SK-MEL-5 (cell line): ENCODE measurements at regions not wholly inside any gene's neighbourhood (a gene's known extent, or its start where the extent isn't known, plus 50 kb on each side); places are given as distances from the start of the nearest gene placed in this dataset.

Experiments used
- DNase-seq: peaks from one replicate; pipeline ENCODE4 v3.0.0-alpha.2; 2016; ENCODE audit warnings: low read depth, low spot score
- in situ Hi-C: cut with HindIII; loops from 2 replicates; pipeline ENCODE4 v1.10.0; 2016; ENCODE audit warnings: low sequenced_read_pairs, high pct_unique_total_duplicates, low pct_unique_long_range_greater_than_20kb

DNA sequence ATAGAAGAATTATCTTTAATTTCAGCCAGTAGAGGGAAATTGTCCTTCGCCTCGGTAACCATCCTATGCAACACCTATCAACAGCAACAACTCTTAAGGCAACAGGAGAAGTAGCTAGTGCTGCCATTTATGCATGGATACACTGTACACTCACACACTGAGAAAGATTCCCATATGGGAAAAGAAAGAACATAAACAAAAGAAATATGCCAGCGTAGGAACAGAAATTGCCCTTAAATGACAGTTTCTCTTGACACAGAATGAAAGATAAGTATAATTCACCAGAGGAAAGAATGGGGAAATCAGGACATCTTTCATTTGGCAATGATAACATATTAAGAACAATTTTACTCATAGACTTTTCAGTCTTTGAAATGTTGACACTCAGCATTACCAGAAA, 466.9 kb downstream of the BCAT1 start:
- DNase-seq, result no peak
- in situ Hi-C loops, result no loop called here

DNA sequence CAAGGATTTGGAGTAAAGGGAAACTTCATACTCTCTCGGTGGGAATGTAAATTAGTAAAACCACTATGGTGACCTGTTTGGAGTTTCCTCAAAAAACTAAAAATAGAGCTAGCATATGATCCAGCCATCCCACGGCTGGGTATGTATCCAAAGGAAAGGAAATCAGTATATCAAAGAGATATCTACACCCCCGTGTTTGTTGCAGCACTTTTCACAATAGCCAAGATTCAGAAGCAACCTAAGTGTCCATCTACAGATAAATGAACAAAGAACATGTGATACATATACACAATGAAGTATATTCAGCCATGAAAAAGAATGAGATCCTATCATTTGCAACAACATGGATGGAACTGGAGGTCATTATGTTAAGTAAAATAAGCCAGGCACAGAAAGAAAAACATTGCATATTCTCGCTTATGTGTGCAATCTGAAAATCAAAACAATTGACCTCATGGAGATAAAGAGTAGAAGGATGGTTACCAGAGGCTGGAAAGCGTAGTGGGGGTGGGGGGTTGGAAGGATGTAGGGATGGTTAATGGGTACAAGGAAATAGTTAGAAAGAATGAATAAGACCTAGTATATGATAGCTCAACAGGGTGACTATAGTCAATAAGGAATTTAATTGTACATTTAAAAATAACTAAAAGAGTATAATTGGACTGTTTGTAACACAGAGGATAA, 468.0 kb downstream of the BCAT1 start:
- DNase-seq, result peak; percentile 95
- in situ Hi-C loops, result no loop called here

DNA sequence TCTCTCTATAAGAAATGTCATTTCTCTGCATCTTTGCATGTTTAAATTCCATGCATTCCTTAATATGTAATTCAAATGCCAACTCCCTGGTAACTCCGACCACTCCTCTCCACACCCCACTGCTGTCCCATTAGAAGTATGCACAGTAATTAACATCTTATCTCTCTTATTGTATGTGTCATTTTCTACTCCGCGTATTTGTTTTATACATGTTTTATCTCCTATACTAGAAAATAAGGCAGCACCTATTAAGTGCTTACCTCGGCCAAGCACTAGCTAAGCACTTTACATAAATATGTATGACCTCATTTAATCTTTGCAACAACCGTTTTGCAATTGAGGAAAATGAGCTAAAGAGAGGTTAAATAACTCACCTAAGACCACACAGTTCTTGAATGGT, 469.8 kb downstream of the BCAT1 start:
- in situ Hi-C loops, result no loop called here
- DNase-seq, result no peak

DNA sequence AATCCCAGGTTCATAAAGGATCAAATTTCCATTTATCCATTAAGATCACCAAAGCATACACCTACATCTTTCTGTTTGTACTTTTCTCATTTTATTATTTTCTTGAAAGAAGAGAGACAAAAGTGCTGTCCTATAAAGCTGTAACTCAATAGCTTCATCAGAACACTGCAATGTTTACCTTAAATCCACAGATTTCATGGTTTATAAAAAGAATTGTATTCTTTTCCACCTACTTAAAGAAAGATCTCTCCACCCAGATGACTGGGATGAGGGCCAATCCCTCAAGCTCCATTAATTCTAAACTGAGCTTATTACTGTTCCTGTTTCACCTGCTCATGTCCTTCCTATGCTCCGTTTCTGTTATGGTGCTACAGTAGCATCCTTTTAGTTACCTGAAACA, 470.6 kb downstream of the BCAT1 start:
- DNase-seq, result no peak
- in situ Hi-C loops, result no loop called here

DNA sequence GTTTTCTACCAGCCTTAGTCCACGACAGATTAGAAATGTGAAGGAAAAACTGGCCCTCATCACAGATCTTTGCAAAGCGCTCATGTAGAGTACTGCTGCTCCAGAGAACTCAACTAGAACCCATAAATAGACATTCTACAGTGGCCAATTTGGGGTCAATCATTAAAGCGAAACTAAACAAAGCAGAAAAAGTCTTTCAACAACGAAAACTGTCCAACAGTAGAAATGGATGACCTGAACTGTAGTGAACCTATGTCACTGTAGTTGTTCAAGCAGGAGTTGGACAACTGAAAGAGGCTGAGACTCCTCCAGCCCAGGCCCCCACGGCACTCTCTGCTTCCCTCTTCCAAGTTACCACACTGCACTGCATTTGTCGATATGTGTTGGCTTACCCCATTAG, 472.6 kb downstream of the BCAT1 start:
- in situ Hi-C loops, result no loop called here
- no peak for DNase-seq

DNA sequence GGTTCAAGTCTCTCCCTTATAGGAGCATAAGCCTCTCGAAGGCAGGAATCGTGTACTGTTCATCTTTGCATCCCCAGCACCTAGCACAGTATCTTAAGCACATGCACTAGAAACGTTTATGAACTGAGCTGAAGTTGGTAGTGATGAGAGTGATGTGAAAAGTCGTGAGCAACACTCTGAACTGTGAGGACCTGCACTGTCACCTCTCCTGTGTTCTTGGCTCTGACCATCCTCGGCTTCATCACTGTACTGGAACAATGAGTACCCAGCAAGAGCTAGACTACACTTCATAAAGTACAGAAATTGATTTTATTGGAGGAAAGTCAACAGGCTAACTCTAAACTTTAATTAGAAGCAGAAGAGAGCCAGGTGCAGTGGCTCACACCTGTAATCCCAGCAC, 473.6 kb downstream of the BCAT1 start:
- in situ Hi-C loops, result no loop called here
- DNase-seq, result no peak

DNA sequence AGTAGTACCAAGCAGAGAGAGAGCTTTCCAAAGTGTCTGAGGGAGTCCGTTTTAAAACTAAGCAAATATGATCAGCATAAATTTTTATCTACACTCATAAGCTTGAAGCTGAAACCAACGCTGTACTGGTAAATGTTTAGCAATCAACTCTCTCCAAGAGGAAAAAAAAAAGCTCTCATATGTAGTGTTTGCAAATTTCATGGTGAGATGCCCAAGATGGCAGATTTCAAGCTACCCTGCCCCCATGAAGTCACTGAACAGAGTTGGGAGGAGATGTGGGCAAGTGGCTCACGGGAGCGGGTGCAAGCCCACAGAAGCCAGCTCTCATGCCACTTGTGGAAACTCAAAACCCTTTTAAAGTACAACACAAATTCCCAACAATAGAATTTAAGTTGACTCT, 475.8 kb downstream of the BCAT1 start:
- no peak for DNase-seq
- in situ Hi-C loops, result no loop called here

DNA sequence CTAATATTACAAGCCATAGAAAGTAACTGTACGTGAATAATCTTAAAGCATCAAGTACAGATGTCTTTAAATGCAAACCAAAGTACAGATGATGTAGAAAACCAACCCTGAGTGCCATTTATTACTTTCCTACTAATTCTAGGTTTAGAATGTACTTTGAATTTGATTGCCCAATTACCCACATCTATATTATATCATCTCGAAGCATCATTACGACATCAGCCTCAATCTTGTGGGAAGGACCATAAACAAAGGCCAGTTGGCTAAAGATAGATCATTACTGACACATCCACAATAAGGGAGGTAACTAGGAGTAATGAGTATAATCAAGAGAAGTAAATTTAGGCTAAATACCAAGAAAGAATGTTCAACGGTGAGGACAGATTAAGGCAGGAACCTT, 478.9 kb downstream of the BCAT1 start:
- DNase-seq, result no peak
- in situ Hi-C loops, result no loop called here

DNA sequence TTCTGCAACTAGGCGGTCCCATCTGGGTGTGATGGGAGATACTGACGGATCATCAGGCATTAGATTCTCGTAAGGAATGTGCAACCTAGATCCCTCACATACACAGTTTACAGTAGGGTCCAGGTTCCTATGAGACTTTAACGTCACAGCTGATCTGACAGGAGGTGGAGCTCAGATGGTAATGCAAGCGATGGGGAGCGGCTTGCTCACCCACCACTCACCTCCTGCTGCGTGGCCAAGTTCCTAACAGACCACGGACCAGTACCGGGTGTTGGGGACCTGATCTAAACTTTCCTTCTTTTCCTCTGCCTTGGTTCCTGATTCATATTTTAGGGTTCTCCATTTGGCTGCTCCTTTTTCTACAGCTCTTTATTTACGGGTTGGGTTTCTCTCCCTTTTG, 479.8 kb downstream of the BCAT1 start:
- DNase-seq, result no peak
- in situ Hi-C loops, result no loop called here

DNA sequence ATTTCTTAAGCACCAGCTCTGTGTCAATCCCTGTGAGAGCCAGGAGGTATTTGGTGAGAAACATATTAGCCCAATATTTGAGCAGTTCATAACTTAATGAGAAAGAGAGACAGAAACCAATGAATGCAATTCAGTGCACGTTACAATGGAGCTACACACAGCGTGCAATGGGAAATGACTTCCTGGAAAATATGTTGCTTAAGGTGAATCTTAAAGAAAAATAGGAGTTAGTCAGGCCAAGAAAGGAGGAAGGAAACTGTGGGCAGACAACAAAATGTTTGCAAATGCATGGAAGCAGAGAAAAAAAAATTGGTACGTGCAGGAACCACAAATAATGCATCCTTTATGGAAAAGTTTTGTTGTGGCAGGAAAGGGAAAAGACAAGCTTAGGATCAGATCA, 481.7 kb downstream of the BCAT1 start:
- peak; percentile 25 for DNase-seq
- in situ Hi-C loops, result no loop called here

DNA sequence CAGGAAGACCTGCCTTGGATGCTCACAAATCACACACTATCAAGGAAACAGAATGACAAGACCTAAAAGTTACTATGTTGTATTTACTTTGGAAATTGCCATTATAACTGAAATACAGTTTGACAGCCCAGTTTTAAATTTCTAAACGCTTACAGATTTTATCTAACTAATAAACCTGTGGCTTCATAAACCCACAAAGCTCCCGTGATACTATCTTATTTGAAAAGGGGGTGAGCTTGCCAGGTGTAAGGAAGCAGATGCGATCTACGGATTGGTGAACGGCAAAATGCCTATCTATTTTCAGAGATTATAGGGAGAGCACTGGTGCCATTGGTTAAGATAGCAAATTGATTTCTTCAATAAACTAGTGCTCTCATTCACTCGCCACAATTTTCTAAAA, 485.5 kb downstream of the BCAT1 start:
- in situ Hi-C loops, result no loop called here
- no peak for DNase-seq

DNA sequence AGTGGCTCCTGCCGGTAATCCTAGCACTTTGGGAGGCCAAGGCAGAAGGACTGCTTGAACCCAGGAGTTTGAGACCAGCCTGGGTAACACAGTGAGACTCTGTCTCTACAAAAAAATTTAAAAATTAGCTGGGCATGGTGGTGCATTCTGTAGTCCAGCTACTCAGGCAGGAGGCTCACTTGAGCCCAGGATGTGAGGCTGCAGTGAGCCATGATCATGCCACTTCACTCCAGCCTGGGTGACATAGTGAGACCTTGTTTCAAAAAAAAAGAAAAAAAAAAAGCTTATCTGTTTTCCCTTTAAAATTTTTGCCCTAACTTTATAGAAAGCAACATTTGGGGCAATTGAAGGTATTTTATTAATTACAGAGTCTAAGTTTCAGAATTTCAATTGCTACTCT, 486.0 kb downstream of the BCAT1 start:
- no peak for DNase-seq
- in situ Hi-C loops, result no loop called here

DNA sequence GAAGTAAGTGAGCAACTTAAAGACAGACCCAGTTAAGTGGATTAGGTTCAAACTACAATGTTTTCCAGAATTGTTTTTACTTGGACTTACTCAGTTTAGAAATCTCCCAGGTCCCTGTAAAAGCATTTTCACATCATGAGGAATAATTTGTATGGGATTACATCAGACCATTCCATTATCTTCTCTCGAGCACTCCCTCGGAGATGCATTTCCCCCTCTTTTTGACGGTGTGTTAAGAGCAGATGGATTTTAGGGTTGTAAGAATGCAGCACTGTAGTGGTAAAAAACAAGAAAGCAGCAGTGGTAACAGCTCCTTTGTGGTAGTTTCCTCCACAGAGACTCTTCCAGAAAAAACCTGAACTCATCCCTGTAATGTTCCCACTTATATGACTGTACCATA, 488.4 kb downstream of the BCAT1 start:
- in situ Hi-C loops, result no loop called here
- no peak for DNase-seq

DNA sequence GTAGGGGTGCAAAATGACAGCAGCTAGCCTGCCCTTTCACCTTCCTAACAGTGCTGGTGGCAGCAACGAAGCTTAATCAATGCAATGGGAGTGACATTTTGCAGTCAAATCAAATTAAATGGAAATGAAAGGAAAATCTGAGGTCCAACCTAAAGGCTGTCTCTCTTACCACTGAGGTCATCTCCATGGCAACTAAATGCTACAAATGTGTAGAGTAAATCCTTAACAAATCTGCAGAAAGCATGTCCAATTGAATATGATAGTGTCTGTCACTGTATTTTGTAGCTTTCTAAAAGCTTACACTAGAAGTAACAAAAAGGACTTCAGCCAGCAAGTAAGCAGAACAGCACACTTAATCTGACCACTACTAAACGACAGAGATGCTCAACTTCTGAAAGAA, 488.8 kb downstream of the BCAT1 start:
- in situ Hi-C loops, result no loop called here
- no peak for DNase-seq

DNA sequence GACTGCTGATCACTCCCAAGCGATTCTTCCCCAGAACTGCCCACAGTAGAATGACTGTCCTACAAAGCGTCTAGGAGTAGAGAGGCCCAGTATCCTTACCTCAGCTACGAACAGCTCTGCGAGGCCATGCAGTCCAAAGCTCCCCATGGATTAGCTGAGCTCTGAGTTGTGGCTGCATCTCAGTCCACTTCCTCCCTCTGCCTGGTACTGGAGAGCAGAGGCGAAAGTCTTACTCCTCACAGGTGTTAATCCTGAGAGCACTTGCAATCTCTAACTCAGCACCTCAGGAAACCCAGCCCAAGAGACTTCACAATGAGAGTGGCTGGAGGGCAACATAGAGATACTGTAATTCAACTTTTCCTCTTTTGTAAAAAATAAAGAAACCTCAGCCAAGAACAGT, 493.1 kb downstream of the BCAT1 start:
- in situ Hi-C loops, result no loop called here

DNA sequence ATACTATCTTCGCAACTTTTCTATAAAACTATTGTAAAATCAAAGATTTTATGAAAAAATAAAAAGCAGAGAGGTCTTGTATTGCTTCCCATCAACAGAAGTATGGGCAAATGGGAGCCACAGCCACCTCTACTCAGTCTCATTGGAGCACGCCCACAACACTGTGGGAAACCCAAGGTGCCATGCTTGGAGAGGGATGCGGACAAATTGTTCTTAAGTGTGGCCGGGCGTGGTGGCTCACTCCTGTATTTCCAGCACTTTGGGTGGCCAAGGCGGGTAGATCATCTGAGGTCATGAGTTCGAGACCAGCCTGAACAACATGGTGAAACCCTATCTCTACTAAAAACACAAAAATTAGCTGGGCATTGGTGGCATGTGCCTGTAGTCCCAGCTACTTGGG, 498.2 kb upstream of the SOX5 start:
- in situ Hi-C loops, result no loop called here
- DNase-seq, result no peak

More for the DNA sequence above, 493.1 kb downstream of the BCAT1 start:
- no peak for DNase-seq

DNA sequence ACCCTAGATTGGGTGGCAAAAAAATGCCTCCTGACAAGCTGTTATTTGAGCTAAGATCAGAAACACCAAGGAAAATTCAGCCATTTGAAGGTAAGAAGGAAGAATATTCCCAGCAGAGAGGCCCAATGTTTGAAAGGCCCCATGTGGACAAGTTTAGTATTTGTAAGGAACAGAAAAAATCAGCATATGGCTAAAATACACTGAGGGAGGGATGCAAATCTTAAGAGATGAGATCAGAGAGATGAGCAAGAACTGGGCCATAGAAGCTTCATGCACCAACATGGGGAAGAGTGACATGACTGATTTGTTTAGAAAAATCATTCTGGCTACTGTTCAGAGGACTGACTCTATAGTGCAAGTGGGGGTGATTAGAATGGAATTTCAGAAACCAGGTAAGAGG, 496.8 kb upstream of the SOX5 start:
- in situ Hi-C loops, result no loop called here
- no peak for DNase-seq

DNA sequence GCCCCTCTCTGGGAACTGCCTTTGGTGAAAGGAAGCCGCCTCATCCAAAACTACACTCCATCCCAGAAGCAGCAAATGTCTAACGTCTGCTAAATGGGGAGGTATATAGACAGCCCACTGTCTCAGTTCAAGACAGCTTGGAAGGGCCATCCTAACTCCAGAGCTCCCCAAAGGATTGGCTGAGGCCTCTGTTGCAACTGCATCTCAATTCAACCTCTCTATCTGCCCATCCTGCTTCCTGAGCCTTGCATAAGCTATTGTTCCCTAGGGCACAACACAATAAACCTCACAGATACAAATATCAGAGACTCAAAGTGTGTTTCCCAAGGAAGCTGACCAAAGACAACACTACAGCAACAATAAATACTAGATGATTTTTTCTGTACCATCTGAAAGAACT, 495.2 kb upstream of the SOX5 start:
- peak; percentile 4 for DNase-seq

DNA sequence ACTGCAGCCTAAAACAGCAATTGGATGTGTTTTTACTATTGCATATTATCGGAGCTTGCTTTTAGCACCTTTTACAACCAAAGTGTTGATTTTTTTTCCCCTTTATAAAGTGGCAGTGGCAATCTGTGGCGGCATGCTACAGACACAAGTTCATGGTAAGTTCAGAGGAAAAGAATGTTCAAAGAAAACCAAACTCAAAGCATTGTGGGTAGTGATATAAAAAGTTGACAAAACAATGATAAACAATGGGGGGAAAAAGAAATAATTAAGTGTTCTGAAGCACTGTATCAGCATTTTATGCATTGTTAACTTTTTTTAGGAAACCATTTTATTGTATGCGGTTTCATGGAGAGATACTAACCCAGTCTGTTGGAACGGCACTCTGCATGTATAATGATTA, 492.0 kb upstream of the SOX5 start:
- in situ Hi-C loops, result no loop called here
- no peak for DNase-seq

More for the DNA sequence above, 495.2 kb upstream of the SOX5 start:
- in situ Hi-C loops, result no loop called here

DNA sequence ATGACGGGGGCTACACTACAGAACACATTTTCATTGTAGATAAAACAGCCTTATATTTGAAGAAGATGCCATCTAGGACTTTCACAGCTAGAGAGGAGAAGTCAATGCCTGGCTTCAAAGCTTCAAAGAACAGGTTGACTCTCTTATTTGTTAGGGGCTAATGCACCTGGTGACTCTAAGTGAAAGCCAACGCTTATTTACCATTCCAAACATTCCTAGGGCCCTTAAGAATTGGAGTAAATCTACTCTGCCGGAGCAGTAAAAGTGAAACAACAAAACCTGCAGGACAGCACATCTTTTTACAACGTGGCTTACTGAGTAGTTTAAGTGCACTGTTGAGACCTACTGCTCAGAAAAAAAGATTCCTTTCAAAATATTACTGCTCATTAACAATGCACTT, 487.2 kb upstream of the SOX5 start:
- in situ Hi-C loops, result no loop called here
- DNase-seq, result no peak
